ENCODE measurements at regions not wholly inside any gene's neighbourhood (a gene's known extent, or its start where the extent isn't known, plus 50 kb on each side); places are given as distances from the start of the nearest gene placed in this dataset.

GRCh38 chr5:93154535-93154934 lies 426.5 kb downstream of the NR2F1-AS1 start:
- Mint-ChIP-seq H3K27ac (no peak overlapping the region), H3K27me3 (ENCODE audit: low read depth in 2 of 2) (no peaks in the 10 kb centered on the region), H3K4me1 (no peaks in the 10 kb centered on the region), H3K4me3 (no peak overlapping the region), H3K9me3 (no peaks in the 10 kb centered on the region), H3K36me3 (no peaks in the 10 kb centered on the region)
- no peak overlapping the region for H3K27ac ChIP-seq (ENCODE audit: low read length)
- ATAC-seq, result no peak
- no peaks in the 10 kb centered on the region for H3K27me3 ChIP-seq (ENCODE audit: control insufficient read depth, insufficient read depth, low read length)
- no peak for DNase-seq
- H3K9me3 ChIP-seq (ENCODE audit: control insufficient read depth, insufficient read depth, low read length), result peaks cover 3% of the 10 kb centered on the region
- no peak overlapping the region for H3K4me3 ChIP-seq (ENCODE audit: low read length)
- intact Hi-C loops (cut with micrococcal nuclease), result no loop called here
- H3K4me1 ChIP-seq (ENCODE audit: control insufficient read depth, insufficient read depth, low read length), result no peaks in the 10 kb centered on the region
- WGBS (ENCODE audit: insufficient coverage), result 64% methylated on average over 1 of the region's 1 CpG
- H3K36me3 ChIP-seq (ENCODE audit: control insufficient read depth, insufficient read depth, low read length), result no peaks in the 10 kb centered on the region
- TF ChIP-seq CTCF (IDR thresholded peaks at IDR 0.05), result no peak

- H3K36me3 Mint-ChIP-seq, result no peaks in the 10 kb centered on the region
- no peak overlapping the region for H3K4me3 Mint-ChIP-seq
- no peaks in the 10 kb centered on the region for H3K4me1 Mint-ChIP-seq
- no peak overlapping the region for H3K4me3 ChIP-seq (ENCODE audit: low read length)
- H3K9me3 Mint-ChIP-seq, result no peaks in the 10 kb centered on the region
- no peaks in the 10 kb centered on the region for H3K27me3 ChIP-seq (ENCODE audit: control insufficient read depth, insufficient read depth, low read length)
- no peaks in the 10 kb centered on the region for H3K36me3 ChIP-seq (ENCODE audit: control insufficient read depth, insufficient read depth, low read length)
- no peak overlapping the region for H3K27ac ChIP-seq (ENCODE audit: low read length)
- no peak for ATAC-seq
- no peak for TF ChIP-seq CTCF (IDR thresholded peaks at IDR 0.05)
- H3K9me3 ChIP-seq (ENCODE audit: control insufficient read depth, insufficient read depth, low read length), result peaks cover 3% of the 10 kb centered on the region
- no peak for DNase-seq
- intact Hi-C loops (cut with micrococcal nuclease), result no loop called here
- H3K27ac Mint-ChIP-seq, result no peak overlapping the region
- H3K4me1 ChIP-seq (ENCODE audit: control insufficient read depth, insufficient read depth, low read length), result no peaks in the 10 kb centered on the region
- H3K27me3 Mint-ChIP-seq (ENCODE audit: low read depth in 2 of 2), result no peaks in the 10 kb centered on the region
- WGBS (ENCODE audit: insufficient coverage), result 83% methylated on average over 3 of the region's 3 CpGs
These were observed 427.6 kb downstream of the NR2F1-AS1 start for GRCh38 chr5:93153461-93153860.

GRCh38 chr5:93151896-93152295 lies 429.1 kb downstream of the NR2F1-AS1 start:
- no peak for ATAC-seq
- Mint-ChIP-seq H3K27ac (no peak overlapping the region), H3K27me3 (ENCODE audit: low read depth in 2 of 2) (no peaks in the 10 kb centered on the region), H3K4me1 (no peaks in the 10 kb centered on the region), H3K4me3 (no peak overlapping the region), H3K36me3 (no peaks in the 10 kb centered on the region), H3K9me3 (peaks cover 4 to 5% of the 10 kb centered on the region in 2 donors)
- no peak for TF ChIP-seq CTCF (IDR thresholded peaks at IDR 0.05)
- no peaks in the 10 kb centered on the region for H3K27me3 ChIP-seq (ENCODE audit: control insufficient read depth, insufficient read depth, low read length)
- no peak overlapping the region for H3K4me3 ChIP-seq (ENCODE audit: low read length)
- no peak overlapping the region for H3K27ac ChIP-seq (ENCODE audit: low read length)
- H3K4me1 ChIP-seq (ENCODE audit: control insufficient read depth, insufficient read depth, low read length), result no peaks in the 10 kb centered on the region
- no peaks in the 10 kb centered on the region for H3K36me3 ChIP-seq (ENCODE audit: control insufficient read depth, insufficient read depth, low read length)
- DNase-seq, result no peak
- intact Hi-C loops (cut with micrococcal nuclease), result no loop called here
- H3K9me3 ChIP-seq (ENCODE audit: control insufficient read depth, insufficient read depth, low read length), result peaks cover 3% of the 10 kb centered on the region
- WGBS (ENCODE audit: insufficient coverage), result 88% methylated on average over 5 of the region's 5 CpGs

GRCh38 chr5:93151121-93151520 lies 429.9 kb downstream of the NR2F1-AS1 start:
- Mint-ChIP-seq H3K9me3 (peaks cover 4 to 5% of the 10 kb centered on the region in 2 donors), H3K4me3 (no peak overlapping the region), H3K27ac (no peak overlapping the region), H3K27me3 (ENCODE audit: low read depth in 2 of 2) (no peaks in the 10 kb centered on the region), H3K4me1 (no peaks in the 10 kb centered on the region), H3K36me3 (no peaks in the 10 kb centered on the region)
- Histone ChIP-seq H3K4me3 (ENCODE audit: low read length) (no peak overlapping the region), H3K27ac (ENCODE audit: low read length) (no peak overlapping the region), H3K9me3 (ENCODE audit: control insufficient read depth, insufficient read depth, low read length) (peaks cover 3% of the 10 kb centered on the region), H3K36me3 (ENCODE audit: control insufficient read depth, insufficient read depth, low read length) (no peaks in the 10 kb centered on the region), H3K4me1 (ENCODE audit: control insufficient read depth, insufficient read depth, low read length) (no peaks in the 10 kb centered on the region), H3K27me3 (ENCODE audit: control insufficient read depth, insufficient read depth, low read length) (no peaks in the 10 kb centered on the region)
- ATAC-seq (no peak), DNase-seq (no peak)
- intact Hi-C loops (cut with micrococcal nuclease), result no loop called here
- TF ChIP-seq CTCF (IDR thresholded peaks at IDR 0.05), result no peak
